ENCODE measurements at regions not wholly inside any gene's neighbourhood (a gene's known extent, or its start where the extent isn't known, plus 50 kb on each side); places are given as distances from the start of the nearest gene placed in this dataset.

DNA sequence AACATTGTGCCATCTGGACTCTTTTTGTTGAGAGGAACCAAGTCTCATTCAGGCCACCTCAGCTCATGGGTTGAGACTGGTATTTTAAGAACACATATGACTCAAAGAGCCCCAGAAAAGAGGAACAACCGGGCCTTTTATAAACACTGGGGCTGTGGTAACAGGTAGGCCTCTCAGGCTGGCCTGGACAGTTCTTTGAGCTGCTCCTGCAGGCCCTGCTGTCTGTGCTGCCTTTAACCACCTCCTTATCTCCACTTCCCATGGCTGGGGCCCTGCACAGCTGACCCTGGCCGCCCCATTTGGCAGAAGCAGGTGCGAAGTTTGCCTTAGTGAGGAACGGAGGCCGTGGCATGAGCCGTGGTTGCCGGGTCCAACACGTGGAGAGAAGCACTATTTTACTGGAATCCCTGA lies 163.3 kb downstream of the RHOU start:
- intact Hi-C loops (cut with DNase I; ENCODE audit: low total_unique reads): no loop called here
- H3K4me3 ChIP-seq (ENCODE audit: low read depth, poor library complexity, severe bottlenecking): no peak overlapping the region
- TF ChIP-seq, protein P1, sequence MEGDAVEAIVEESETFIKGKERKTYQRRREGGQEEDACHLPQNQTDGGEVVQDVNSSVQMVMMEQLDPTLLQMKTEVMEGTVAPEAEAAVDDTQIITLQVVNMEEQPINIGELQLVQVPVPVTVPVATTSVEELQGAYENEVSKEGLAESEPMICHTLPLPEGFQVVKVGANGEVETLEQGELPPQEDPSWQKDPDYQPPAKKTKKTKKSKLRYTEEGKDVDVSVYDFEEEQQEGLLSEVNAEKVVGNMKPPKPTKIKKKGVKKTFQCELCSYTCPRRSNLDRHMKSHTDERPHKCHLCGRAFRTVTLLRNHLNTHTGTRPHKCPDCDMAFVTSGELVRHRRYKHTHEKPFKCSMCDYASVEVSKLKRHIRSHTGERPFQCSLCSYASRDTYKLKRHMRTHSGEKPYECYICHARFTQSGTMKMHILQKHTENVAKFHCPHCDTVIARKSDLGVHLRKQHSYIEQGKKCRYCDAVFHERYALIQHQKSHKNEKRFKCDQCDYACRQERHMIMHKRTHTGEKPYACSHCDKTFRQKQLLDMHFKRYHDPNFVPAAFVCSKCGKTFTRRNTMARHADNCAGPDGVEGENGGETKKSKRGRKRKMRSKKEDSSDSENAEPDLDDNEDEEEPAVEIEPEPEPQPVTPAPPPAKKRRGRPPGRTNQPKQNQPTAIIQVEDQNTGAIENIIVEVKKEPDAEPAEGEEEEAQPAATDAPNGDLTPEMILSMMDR (IDR thresholded peaks at IDR 0.05): no peak
- TF ChIP-seq POLR2A (IDR thresholded peaks at IDR 0.05): no peak
- no peak for DNase-seq (ENCODE audit: low spot score in 2 of 2)
- WGBS, 2 donors: 88 to 89% methylated on average over 8 of the region's 8 CpGs

DNA sequence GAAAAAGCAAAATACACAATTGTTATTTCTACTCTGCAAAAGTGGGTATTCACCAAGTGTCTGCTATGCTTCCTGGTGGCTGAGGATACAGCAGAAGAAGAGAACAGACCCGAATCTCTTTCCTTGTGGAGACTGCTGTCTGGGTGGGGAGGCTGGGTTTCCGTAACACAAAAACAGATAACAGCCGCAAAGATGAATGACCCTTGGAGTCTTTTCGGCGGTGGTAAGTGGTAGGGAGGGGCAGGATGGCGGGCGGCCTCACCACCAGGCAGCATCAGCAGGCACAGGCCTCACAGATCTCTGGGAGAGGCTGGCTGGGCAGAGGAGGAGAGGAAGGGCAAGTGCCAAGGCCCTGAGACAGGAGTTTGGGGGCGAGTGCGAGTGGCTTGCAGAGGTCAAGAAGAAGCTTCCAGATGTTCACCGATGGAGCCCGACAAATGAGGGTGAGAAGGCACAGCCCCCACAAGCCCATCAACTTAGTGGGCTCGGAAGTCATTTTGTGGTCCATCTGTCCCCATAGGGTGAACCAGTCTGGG lies 164.2 kb downstream of the RHOU start:
- no peak for TF ChIP-seq POLR2A (IDR thresholded peaks at IDR 0.05)
- TF ChIP-seq, protein P1 (IDR thresholded peaks at IDR 0.05): no peak
- no peak for DNase-seq (ENCODE audit: low spot score in 2 of 2)
- intact Hi-C loops (cut with DNase I; ENCODE audit: low total_unique reads): no loop called here
- 87 to 91% methylated on average over 12 of the region's 12 CpGs for WGBS, 2 donors
- H3K4me3 ChIP-seq (ENCODE audit: low read depth, poor library complexity, severe bottlenecking): no peak overlapping the region

DNA sequence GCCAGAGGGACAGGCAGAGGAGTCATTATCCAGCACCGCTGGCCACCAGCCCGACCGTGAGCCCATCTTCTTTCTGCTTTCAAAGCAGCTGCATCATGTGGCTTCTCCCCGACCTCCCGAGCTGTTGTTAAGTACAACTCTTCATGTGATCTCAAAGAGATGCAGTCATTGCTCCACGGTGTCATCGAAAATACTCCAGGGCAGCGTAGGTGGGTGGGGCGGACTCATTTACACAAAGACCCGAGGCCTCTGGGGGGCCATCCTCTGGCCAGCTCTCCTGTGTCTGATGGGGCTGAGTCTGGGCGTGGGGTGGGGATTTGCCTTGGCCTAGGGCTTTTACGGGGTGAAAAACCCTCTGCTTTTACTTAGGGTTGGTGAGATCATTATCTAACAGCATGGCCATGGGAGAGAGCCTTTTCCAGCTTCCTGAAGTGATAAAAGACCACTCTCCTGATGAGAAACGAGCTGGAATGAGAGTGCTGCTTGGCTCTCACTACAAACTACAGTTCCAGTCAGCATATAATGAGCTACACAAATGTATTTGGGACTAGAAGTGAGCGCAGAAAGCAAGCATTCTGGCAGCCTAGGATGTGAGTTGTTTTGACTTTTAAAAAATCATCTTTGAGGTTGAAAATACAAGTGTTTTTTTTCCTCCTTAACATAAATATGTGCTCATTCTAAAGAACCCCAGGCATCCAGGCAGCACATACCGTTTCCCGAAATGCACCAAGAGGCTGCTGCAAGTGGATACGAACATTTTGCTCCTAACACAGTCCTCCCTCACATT lies 165.0 kb downstream of the RHOU start:
- peak in 1 of 2 donors; percentile 38 for DNase-seq (ENCODE audit: low spot score in 2 of 2)
- intact Hi-C loops (cut with DNase I; ENCODE audit: low total_unique reads): no loop called here

DNA sequence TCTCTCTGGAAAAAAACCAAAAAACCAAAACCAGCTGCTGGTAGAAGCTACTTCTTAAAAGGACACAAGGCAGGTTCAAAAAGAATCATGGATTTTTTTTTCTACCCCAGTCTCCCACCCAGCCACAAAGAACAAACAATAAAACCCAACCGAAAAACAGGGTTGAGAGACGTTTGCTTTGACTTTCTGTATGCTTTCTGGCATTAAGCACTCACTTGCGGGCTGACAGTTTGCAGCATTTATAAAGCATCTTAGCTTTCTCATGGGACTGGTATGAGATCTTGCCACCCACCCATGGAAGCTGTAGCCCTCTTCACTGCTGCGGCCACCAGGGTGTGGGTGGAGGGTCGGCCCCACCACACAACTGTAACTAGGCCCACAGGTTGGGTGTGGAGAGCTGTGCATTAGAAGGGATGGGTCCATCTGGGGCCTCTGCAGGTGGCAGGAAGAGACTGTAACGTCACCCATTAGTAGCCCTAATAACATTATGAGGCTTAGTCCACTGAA lies 165.7 kb downstream of the RHOU start:
- 86 to 90% methylated on average over 6 of the region's 6 CpGs for WGBS, 2 donors
- no peak for DNase-seq (ENCODE audit: low spot score in 2 of 2)
- intact Hi-C loops (cut with DNase I; ENCODE audit: low total_unique reads): no loop called here
- TF ChIP-seq, protein P1 (IDR thresholded peaks at IDR 0.05): no peak
- no peak for TF ChIP-seq POLR2A (IDR thresholded peaks at IDR 0.05)
- H3K4me3 ChIP-seq (ENCODE audit: low read depth, poor library complexity, severe bottlenecking): no peak overlapping the region

More for the DNA sequence above, 165.0 kb downstream of the RHOU start:
- no peak for TF ChIP-seq POLR2A (IDR thresholded peaks at IDR 0.05)
- TF ChIP-seq, protein P1 (IDR thresholded peaks at IDR 0.05): no peak
- WGBS, 2 donors: 70 to 71% methylated on average over 17 of the region's 17 CpGs
- H3K4me3 ChIP-seq (ENCODE audit: low read depth, poor library complexity, severe bottlenecking): no peak overlapping the region

DNA sequence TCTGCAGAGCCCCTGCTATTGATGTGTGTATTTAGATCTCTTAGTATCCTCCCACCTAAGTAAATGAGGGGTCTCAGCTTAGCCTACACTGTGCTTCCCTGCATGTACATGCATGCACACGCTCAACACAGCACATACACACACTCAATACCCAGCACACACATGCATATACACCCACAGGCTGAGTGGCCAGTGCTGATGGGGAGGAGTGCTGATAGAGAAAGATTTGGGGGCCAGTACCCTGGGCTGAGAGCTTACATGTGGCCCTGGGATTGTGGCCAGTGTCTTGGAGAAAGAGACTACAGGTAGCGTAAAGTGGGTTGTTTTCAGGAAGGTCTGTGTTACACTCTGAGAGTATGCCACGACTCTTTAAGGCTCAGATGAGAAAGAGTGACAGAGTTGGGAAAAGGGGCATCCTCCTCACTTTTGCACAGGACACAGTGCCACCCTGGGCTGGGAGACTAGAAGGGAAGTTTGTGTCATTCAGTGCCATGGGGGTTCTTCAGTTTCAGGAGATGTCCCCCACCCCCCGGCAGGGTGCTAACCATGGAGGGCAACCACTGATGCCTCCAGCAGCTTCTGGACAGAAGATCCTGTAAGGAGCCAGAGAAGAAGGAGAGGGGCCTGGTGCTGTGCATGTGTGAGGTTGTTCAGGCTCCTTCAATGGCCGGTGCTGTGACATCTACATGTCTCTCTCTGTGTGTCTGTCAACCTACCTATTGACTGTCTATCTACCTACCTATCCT lies 166.8 kb downstream of the RHOU start:
- no peak for DNase-seq (ENCODE audit: low spot score in 2 of 2)
- H3K4me3 ChIP-seq (ENCODE audit: low read depth, poor library complexity, severe bottlenecking): no peak overlapping the region
- WGBS, 2 donors: 95 to 99% methylated on average over 5 of the region's 5 CpGs
- intact Hi-C loops (cut with DNase I; ENCODE audit: low total_unique reads): no loop called here
- no peak for TF ChIP-seq POLR2A (IDR thresholded peaks at IDR 0.05)
- TF ChIP-seq, protein P1 (IDR thresholded peaks at IDR 0.05): no peak
